ENCODE measurements at regions not wholly inside any gene's neighbourhood (a gene's known extent, or its start where the extent isn't known, plus 50 kb on each side); places are given as distances from the start of the nearest gene placed in this dataset.
"Not testable (repeated sequence)": the region's sequence is repeated elsewhere in the genome, so short reads cannot be mapped to it uniquely, and the experiment has no call there.

DNA sequence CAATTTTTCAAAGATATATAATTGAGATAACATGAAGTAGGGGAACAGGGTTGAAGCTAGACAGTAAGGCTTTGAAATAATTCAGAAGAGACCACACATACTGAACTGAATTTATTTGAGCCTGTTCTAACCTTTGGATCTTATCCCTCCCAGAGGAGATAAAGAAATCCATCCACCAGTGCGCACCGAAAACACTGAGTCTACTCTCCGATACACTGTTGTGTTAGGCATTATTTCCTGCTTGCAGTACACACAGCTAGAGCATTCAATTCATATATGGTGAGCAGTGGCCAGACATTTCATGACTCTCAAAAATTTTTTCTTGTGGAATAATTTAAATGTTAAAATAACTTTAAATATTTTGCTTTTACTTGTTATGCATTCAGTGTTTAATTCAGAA is 342.7 kb downstream of the GPD2 start:
- no peak overlapping the region for H3K23ac ChIP-seq (ENCODE audit: low read length)
- H4K8ac ChIP-seq (ENCODE audit: low read depth, low read length) = no peak overlapping the region
- no peak overlapping the region for H3K4me3 ChIP-seq (ENCODE audit: low read length)
- no peak overlapping the region for H3K27ac ChIP-seq (ENCODE audit: low read depth, low read length)
- no peak overlapping the region for H4K5ac ChIP-seq (ENCODE audit: low read length)
- H3K4me2 ChIP-seq (ENCODE audit: low read length) = no peak overlapping the region
- no peak overlapping the region for H3K18ac ChIP-seq (ENCODE audit: low read length)
- WGBS (ENCODE audit: extremely low coverage, insufficient coverage, low lambda C conversion rate) = no CpG with 5 or more reads among the region's 3 CpGs
- H2BK120ac ChIP-seq (ENCODE audit: low read depth, low read length) = no peak overlapping the region
- no peak overlapping the region for H3K4ac ChIP-seq (ENCODE audit: low read depth, low read length)
- no peaks in the 10 kb centered on the region for H3K36me3 ChIP-seq (ENCODE audit: control insufficient read depth, insufficient read depth, low read length)
- no peaks in the 10 kb centered on the region for H3K27me3 ChIP-seq (ENCODE audit: insufficient read depth, low read length, poor library complexity)
- H3K79me1 ChIP-seq (ENCODE audit: low read length) = no peaks in the 10 kb centered on the region
- H2AK5ac ChIP-seq (ENCODE audit: low read length) = no peak overlapping the region
- no peaks in the 10 kb centered on the region for H3K4me1 ChIP-seq (ENCODE audit: control insufficient read depth, low read depth, low read length)
- DNase-seq = no peak
- no peak overlapping the region for H2BK15ac ChIP-seq (replicated peaks; ENCODE audit: low read depth)
- no peak overlapping the region for H2BK5ac ChIP-seq (ENCODE audit: low read length)
- H3K9ac ChIP-seq (ENCODE audit: low read length) = no peak overlapping the region
- no peaks in the 10 kb centered on the region for H3K79me2 ChIP-seq (ENCODE audit: control insufficient read depth, insufficient read depth, low read length)
- H3K56ac ChIP-seq (ENCODE audit: low read length) = no peak overlapping the region

DNA sequence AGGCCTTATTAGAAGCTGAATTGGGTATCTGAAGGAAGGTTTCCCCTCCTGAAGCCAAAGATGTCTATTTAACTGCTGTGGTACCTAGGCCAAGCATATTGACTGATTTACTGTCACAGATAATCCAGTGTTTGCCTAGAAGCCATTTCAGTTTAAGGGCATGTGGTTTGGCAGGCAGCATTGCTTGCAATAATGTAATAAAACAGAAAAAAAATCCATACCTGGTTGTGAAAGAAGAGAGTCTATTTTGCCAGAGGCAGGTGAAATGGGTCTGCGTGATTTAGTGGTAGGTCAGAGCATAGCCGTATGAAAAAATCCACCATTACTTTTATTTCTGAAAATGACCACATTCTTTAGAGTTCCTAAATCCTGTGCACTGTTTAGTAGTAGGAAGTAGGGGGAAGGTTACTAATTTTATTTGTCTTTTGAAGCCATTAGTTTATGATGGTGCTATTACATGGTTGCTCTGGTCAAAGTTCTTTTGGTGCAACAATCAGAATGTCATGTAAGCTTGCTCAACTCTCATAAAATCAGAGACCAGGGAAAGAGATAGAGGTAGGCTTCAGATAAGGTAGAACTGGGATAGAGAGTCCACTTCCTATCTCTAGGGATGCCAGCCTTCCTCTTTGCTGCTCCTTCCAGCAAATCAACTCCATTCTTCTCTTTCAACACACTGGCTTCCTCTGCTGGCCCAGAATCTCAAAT is 343.4 kb downstream of the GPD2 start:
- no peaks in the 10 kb centered on the region for H3K36me3 ChIP-seq (ENCODE audit: control insufficient read depth, insufficient read depth, low read length)
- no peak overlapping the region for H4K5ac ChIP-seq (ENCODE audit: low read length)
- H3K4ac ChIP-seq (ENCODE audit: low read depth, low read length) = no peak overlapping the region
- H2BK15ac ChIP-seq (replicated peaks; ENCODE audit: low read depth) = no peak overlapping the region
- H3K4me2 ChIP-seq (ENCODE audit: low read length) = no peak overlapping the region
- H2BK5ac ChIP-seq (ENCODE audit: low read length) = no peak overlapping the region
- no peak overlapping the region for H3K18ac ChIP-seq (ENCODE audit: low read length)
- no peak for DNase-seq
- no peaks in the 10 kb centered on the region for H3K4me1 ChIP-seq (ENCODE audit: control insufficient read depth, low read depth, low read length)
- no CpG with 5 or more reads among the region's 2 CpGs for WGBS (ENCODE audit: extremely low coverage, insufficient coverage, low lambda C conversion rate)
- no peaks in the 10 kb centered on the region for H3K27me3 ChIP-seq (ENCODE audit: insufficient read depth, low read length, poor library complexity)
- no peak overlapping the region for H4K8ac ChIP-seq (ENCODE audit: low read depth, low read length)
- no peak overlapping the region for H2BK120ac ChIP-seq (ENCODE audit: low read depth, low read length)
- H3K4me3 ChIP-seq (ENCODE audit: low read length) = no peak overlapping the region
- H3K23ac ChIP-seq (ENCODE audit: low read length) = no peak overlapping the region
- H2AK5ac ChIP-seq (ENCODE audit: low read length) = no peak overlapping the region
- no peak overlapping the region for H3K27ac ChIP-seq (ENCODE audit: low read depth, low read length)
- no peaks in the 10 kb centered on the region for H3K79me2 ChIP-seq (ENCODE audit: control insufficient read depth, insufficient read depth, low read length)
- H3K9ac ChIP-seq (ENCODE audit: low read length) = no peak overlapping the region
- no peak overlapping the region for H3K56ac ChIP-seq (ENCODE audit: low read length)
- no peaks in the 10 kb centered on the region for H3K79me1 ChIP-seq (ENCODE audit: low read length)

DNA sequence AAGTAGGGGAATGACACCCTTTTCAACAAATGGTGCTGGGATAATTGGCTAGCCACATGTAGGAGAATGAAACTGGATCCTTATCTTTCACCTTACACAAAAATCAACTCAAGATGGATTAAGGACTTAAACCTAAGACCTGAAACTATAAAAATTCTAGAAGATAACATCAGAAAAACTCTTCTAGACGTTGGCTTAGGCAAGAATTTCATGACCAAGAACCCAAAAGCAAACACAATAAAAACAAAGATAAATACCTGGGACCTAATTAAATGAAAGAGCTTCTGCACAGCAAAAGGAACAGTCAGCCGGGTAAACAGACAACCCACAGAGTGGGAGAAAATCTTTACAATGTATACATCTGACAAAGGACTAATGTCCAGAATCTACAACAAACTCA is 345.5 kb downstream of the GPD2 start:
- H3K27me3 ChIP-seq (ENCODE audit: insufficient read depth, low read length, poor library complexity) = not testable (repeated sequence)

DNA sequence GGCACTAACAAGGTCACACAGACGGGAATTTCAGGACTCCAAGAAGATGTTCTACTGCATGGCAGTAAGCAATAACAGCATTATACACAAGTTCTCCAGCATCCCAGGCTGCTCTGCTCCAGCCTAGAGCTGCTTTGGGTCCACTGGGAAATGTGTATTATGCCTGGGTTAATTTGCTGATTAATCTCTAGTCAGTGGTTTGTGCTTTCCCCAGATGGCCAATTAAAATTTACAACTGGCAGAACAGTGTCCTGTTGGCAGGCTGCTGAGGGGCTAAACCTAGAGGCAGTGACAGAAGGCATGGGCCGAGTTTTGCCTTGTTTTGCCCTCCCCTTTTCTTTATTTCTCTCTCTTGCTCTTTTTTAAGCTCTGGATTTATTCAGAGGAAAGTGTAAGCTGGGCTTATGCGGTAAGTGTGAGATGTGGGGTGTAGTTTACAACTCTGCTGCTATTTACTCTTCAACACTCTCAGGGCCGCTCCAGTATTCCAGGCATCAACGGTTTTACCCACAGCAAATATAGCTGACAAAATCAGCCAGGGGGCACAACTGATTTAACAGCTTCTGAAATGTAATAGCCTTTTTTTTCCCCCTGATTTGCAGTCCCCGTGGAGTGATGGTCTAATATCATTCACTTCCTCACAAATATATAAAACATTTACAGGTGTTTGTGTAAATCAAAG is 348.0 kb downstream of the GPD2 start:
- Histone ChIP-seq H3K56ac (ENCODE audit: low read length) (no peak overlapping the region), H2BK120ac (ENCODE audit: low read depth, low read length) (no peak overlapping the region), H3K79me1 (ENCODE audit: low read length) (no peaks in the 10 kb centered on the region), H3K4me1 (ENCODE audit: control insufficient read depth, low read depth, low read length) (no peaks in the 10 kb centered on the region), H4K5ac (ENCODE audit: low read length) (no peak overlapping the region), H3K4me2 (ENCODE audit: low read length) (no peak overlapping the region), H2AK5ac (ENCODE audit: low read length) (no peak overlapping the region), H3K4me3 (ENCODE audit: low read length) (no peak overlapping the region), H3K23ac (ENCODE audit: low read length) (no peak overlapping the region), H3K27ac (ENCODE audit: low read depth, low read length) (no peak overlapping the region), H2BK15ac (replicated peaks; ENCODE audit: low read depth) (no peak overlapping the region), H3K4ac (ENCODE audit: low read depth, low read length) (no peak overlapping the region), H3K27me3 (ENCODE audit: insufficient read depth, low read length, poor library complexity) (no peaks in the 10 kb centered on the region), H3K9ac (ENCODE audit: low read length) (no peak overlapping the region), H4K8ac (ENCODE audit: low read depth, low read length) (no peak overlapping the region), H2BK5ac (ENCODE audit: low read length) (no peak overlapping the region), H3K36me3 (ENCODE audit: control insufficient read depth, insufficient read depth, low read length) (no peaks in the 10 kb centered on the region), H3K18ac (ENCODE audit: low read length) (no peak overlapping the region), H3K79me2 (ENCODE audit: control insufficient read depth, insufficient read depth, low read length) (no peaks in the 10 kb centered on the region)
- no peak for DNase-seq
- WGBS (ENCODE audit: extremely low coverage, insufficient coverage, low lambda C conversion rate) = no CpG with 5 or more reads among the region's 6 CpGs

More for the DNA sequence above, 345.5 kb downstream of the GPD2 start:
- H3K27ac ChIP-seq (ENCODE audit: low read depth, low read length); H2BK5ac ChIP-seq (ENCODE audit: low read length); H3K4me1 ChIP-seq (ENCODE audit: control insufficient read depth, low read depth, low read length); H3K4me3 ChIP-seq (ENCODE audit: low read length); DNase-seq; H3K9ac ChIP-seq (ENCODE audit: low read length); H3K56ac ChIP-seq (ENCODE audit: low read length); H2BK120ac ChIP-seq (ENCODE audit: low read depth, low read length); H3K23ac ChIP-seq (ENCODE audit: low read length); H2BK15ac ChIP-seq (replicated peaks; ENCODE audit: low read depth); H3K79me1 ChIP-seq (ENCODE audit: low read length); H2AK5ac ChIP-seq (ENCODE audit: low read length); H3K4ac ChIP-seq (ENCODE audit: low read depth, low read length); H3K79me2 ChIP-seq (ENCODE audit: control insufficient read depth, insufficient read depth, low read length); H3K4me2 ChIP-seq (ENCODE audit: low read length); H4K8ac ChIP-seq (ENCODE audit: low read depth, low read length); H4K5ac ChIP-seq (ENCODE audit: low read length); H3K36me3 ChIP-seq (ENCODE audit: control insufficient read depth, insufficient read depth, low read length); H3K18ac ChIP-seq (ENCODE audit: low read length): not testable (repeated sequence)
- WGBS (ENCODE audit: extremely low coverage, insufficient coverage, low lambda C conversion rate) = no CpG with 5 or more reads among the region's 2 CpGs

DNA sequence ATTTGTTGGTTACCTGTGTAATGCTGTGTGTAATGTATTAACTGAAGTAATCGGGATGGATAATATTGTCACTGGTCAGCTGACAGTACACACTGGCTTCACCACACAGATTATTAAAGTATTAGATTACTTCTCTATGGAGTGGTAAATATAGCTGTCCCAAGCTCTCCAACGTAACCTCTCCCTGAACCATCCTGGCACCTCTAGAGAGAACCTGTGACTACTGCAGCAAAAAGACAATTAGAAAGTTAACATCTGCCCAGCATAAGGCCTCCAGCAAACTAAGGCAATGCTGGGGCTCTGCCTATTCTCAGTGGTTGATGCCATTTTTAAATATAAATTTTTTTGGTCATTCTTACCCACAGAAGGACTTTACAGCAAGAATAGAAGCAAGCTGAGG is 351.3 kb downstream of the GPD2 start:
- H3K4me3 ChIP-seq (ENCODE audit: low read length) = no peak overlapping the region
- no peak overlapping the region for H2BK5ac ChIP-seq (ENCODE audit: low read length)
- H3K79me1 ChIP-seq (ENCODE audit: low read length) = no peaks in the 10 kb centered on the region
- no peaks in the 10 kb centered on the region for H3K36me3 ChIP-seq (ENCODE audit: control insufficient read depth, insufficient read depth, low read length)
- H3K4ac ChIP-seq (ENCODE audit: low read depth, low read length) = no peak overlapping the region
- H2BK120ac ChIP-seq (ENCODE audit: low read depth, low read length) = peak overlapping the region; percentile 45
- no peak overlapping the region for H2BK15ac ChIP-seq (replicated peaks; ENCODE audit: low read depth)
- H4K5ac ChIP-seq (ENCODE audit: low read length) = no peak overlapping the region
- H3K79me2 ChIP-seq (ENCODE audit: control insufficient read depth, insufficient read depth, low read length) = no peaks in the 10 kb centered on the region
- no peak overlapping the region for H3K23ac ChIP-seq (ENCODE audit: low read length)
- H3K4me2 ChIP-seq (ENCODE audit: low read length) = no peak overlapping the region
- no peak overlapping the region for H4K8ac ChIP-seq (ENCODE audit: low read depth, low read length)
- H3K56ac ChIP-seq (ENCODE audit: low read length) = no peak overlapping the region
- H3K4me1 ChIP-seq (ENCODE audit: control insufficient read depth, low read depth, low read length) = no peaks in the 10 kb centered on the region
- no peak overlapping the region for H3K18ac ChIP-seq (ENCODE audit: low read length)
- no peak for DNase-seq
- no peak overlapping the region for H2AK5ac ChIP-seq (ENCODE audit: low read length)
- H3K27me3 ChIP-seq (ENCODE audit: insufficient read depth, low read length, poor library complexity) = no peaks in the 10 kb centered on the region
- H3K9ac ChIP-seq (ENCODE audit: low read length) = no peak overlapping the region
- whole genome bisulfite sequencing (ENCODE audit: extremely low coverage, insufficient coverage, low lambda C conversion rate) = no CpG with 5 or more reads among the region's 2 CpGs
- no peak overlapping the region for H3K27ac ChIP-seq (ENCODE audit: low read depth, low read length)
